ENCODE measurements at regions not wholly inside any gene's neighbourhood (a gene's known extent, or its start where the extent isn't known, plus 50 kb on each side); places are given as distances from the start of the nearest gene placed in this dataset.

DNA sequence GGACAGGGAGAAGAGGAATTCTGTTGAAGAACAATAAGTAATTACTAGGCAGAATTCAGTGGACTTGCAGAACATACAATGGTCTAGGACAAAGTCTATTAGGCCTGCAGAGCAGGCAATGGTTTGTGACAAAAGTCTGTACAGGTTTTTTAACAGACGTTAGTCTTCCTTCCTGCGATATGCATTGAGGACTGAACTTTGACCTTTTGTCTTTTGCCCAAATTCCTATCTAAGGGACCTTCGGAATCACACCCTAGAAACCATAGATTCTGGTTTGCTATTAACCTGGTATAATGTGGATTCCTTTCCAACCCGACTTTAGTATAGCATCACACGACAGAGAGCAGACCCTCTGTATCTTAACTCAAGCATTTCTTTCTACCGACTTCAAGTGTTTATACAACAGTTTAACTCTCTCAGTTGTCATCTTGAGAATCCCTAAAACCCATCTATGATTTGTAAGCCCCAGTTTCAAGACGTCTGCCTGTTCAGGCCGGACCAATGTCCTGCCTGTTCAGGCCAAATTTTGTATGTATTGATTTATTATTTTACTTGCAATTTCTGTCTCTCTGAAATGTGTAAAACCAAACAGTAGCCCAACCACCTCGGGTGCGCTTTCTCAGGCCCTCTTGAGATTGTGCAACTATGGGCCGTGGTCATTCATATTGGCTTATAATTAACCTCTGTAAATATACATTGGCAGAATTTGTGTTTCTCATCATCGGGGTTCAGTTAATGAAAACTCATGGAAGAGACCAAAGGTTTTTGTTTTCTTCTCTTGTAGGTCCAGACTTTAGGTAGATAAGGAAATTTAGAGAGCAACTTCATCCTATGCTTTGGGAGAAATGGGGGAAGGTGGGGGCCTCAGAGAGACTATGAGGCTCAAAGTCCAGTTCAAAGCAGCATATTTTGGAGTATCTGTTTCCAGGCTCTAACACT lies 76.9 kb upstream of the TNFSF18 start:
- TF ChIP-seq, protein P1, sequence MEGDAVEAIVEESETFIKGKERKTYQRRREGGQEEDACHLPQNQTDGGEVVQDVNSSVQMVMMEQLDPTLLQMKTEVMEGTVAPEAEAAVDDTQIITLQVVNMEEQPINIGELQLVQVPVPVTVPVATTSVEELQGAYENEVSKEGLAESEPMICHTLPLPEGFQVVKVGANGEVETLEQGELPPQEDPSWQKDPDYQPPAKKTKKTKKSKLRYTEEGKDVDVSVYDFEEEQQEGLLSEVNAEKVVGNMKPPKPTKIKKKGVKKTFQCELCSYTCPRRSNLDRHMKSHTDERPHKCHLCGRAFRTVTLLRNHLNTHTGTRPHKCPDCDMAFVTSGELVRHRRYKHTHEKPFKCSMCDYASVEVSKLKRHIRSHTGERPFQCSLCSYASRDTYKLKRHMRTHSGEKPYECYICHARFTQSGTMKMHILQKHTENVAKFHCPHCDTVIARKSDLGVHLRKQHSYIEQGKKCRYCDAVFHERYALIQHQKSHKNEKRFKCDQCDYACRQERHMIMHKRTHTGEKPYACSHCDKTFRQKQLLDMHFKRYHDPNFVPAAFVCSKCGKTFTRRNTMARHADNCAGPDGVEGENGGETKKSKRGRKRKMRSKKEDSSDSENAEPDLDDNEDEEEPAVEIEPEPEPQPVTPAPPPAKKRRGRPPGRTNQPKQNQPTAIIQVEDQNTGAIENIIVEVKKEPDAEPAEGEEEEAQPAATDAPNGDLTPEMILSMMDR (IDR thresholded peaks at IDR 0.05), result no peak
- TF ChIP-seq POLR2AphosphoS5 (IDR thresholded peaks at IDR 0.05; ENCODE audit: low read depth, low read length), result no peak
- no peak for TF ChIP-seq TCF7L2 (IDR thresholded peaks at IDR 0.05; ENCODE audit: low read depth, low read length)
- no peak for TF ChIP-seq SIN3A (IDR thresholded peaks at IDR 0.05; ENCODE audit: borderline replicate concordance, insufficient read depth, low read depth, low read length)
